Activated CD4-positive, alpha-beta memory T cell treated with anti-CD3 and anti-CD28 coated beads, Interleukin-2, amount 10 ng/mL, durations not matched to agents 7 days and 5 days (primary cell): ENCODE measurements at regions not wholly inside any gene's neighbourhood (a gene's known extent, or its start where the extent isn't known, plus 50 kb on each side); places are given as distances from the start of the nearest gene placed in this dataset.

Source experiments
- CTCF ChIA-PET: fragments of 350-600 bp; sonication (Branson Sonifier 250); formaldehyde crosslinking; loops from one replicate; lab custom pipeline; 2021; ENCODE audit warnings: antibody characterized with exemption, inconsistent platforms; lab: Charles Lee
- POLR2A ChIA-PET: fragments of 350-600 bp; sonication (Branson Sonifier 250); formaldehyde crosslinking; loops from one replicate; lab custom pipeline; 2021; ENCODE audit warnings: antibody characterized with exemption; lab: Charles Lee
- DNase-seq: peaks from one replicate; pipeline ENCODE4 v3.0.0-alpha.2; 2020
- H3K27ac Mint-ChIP-seq: one replicate; pipeline ENCODE4 v1.8.0; 2021; ENCODE audit warnings: mild to moderate bottlenecking, mixed read lengths
- H3K27me3 Mint-ChIP-seq: one replicate; pipeline ENCODE4 v1.8.0; 2021; ENCODE audit warnings: mixed read lengths
- H3K36me3 Mint-ChIP-seq: one replicate; pipeline ENCODE4 v1.8.0; 2021; ENCODE audit warnings: low read depth, mixed read lengths
- H3K4me1 Mint-ChIP-seq: one replicate; pipeline ENCODE4 v1.8.0; 2021; ENCODE audit warnings: mixed read lengths
- H3K4me3 Mint-ChIP-seq: one replicate; pipeline ENCODE4 v1.8.0; 2021; ENCODE audit warnings: mild to moderate bottlenecking, mixed read lengths
- H3K9me3 Mint-ChIP-seq: one replicate; pipeline ENCODE4 v1.8.0; 2021; ENCODE audit warnings: mixed read lengths

DNA sequence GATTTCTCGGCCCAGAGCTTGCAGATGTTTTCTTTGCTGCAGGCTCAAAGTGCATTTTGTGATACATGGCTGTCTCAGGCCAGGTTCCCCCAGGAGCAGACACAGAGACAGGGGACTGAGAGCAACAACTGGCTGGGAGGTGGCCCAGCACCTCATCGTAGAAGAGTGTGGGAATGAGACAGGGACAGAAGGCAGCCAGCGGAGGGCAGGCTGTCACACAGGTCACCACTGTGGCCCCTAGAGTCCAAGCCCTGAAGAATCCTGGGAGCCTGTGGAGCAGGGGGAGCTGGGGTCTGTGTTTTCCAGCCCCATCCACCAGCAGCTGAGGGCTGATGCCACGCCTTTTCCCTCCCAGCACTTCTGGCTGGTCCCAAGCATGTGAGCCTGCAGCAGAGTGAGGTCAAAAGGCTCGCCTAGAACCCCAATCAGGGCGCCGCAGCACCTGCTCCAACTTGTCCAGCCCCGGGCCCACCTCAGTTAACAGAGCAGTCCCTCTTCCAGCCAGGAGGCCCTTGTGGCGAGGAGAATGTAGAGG, 723.8 kb downstream of the UQCRFS1 start:
- ChIA-PET CTCF (no interaction called here), POLR2A (no interaction called here)
- no peaks in the 10 kb centered on the region for H3K36me3 Mint-ChIP-seq
- H3K4me3 Mint-ChIP-seq = no peak overlapping the region
- peaks cover 6% of the 10 kb centered on the region for H3K9me3 Mint-ChIP-seq
- H3K27ac Mint-ChIP-seq = no peak overlapping the region
- no peaks in the 10 kb centered on the region for H3K27me3 Mint-ChIP-seq
- no peaks in the 10 kb centered on the region for H3K4me1 Mint-ChIP-seq
- DNase-seq = no peak

DNA sequence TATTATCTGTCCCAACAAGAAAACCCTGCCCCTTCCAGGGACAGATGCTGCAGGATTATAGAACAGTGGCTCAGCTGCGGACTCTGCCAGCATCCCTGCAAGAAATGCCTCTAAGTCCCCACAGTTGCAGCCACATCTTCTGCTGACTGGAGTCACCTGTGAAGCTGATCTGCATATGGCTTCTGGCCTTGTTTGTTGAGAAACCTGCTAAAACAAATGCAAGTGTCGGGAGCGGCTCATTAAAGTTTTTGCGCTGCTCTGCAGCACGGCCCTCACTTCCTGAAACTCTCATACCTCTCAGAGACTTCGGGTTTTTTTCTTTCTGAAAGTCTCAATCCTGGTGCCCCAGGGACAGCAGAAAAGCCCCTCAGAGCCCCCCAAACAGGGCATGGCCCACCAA, 725.0 kb downstream of the UQCRFS1 start:
- no peak overlapping the region for H3K27ac Mint-ChIP-seq
- H3K4me1 Mint-ChIP-seq = no peaks in the 10 kb centered on the region
- DNase-seq = no peak
- H3K27me3 Mint-ChIP-seq = no peaks in the 10 kb centered on the region
- peaks cover 8% of the 10 kb centered on the region for H3K9me3 Mint-ChIP-seq
- POLR2A ChIA-PET = no interaction called here
- CTCF ChIA-PET = no interaction called here
- H3K36me3 Mint-ChIP-seq = no peaks in the 10 kb centered on the region
- H3K4me3 Mint-ChIP-seq = no peak overlapping the region

DNA sequence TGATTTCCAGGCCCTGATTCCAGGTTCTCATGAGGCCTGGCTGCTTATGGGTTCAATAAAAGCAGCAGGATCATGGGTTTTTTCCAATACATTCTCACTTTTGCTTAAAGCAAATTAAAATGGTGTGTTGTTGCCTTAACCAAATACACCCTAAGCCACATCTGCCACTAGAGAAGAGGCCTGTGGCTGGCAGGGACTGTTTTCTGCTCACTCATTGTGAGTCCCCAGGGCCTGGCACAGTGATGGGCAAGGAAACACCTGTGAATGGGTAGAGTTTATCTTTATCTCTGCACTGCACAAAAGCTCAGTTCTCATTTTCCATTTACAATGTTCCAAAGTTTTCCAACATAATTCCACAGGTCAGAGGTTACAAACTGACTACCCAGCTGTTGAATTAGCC, 726.0 kb downstream of the UQCRFS1 start:
- Mint-ChIP-seq H3K4me3 (no peak overlapping the region), H3K27me3 (no peaks in the 10 kb centered on the region), H3K27ac (no peak overlapping the region), H3K4me1 (no peaks in the 10 kb centered on the region), H3K36me3 (no peaks in the 10 kb centered on the region), H3K9me3 (peaks cover 4% of the 10 kb centered on the region)
- ChIA-PET POLR2A (no interaction called here), CTCF (no interaction called here)
- no peak for DNase-seq

DNA sequence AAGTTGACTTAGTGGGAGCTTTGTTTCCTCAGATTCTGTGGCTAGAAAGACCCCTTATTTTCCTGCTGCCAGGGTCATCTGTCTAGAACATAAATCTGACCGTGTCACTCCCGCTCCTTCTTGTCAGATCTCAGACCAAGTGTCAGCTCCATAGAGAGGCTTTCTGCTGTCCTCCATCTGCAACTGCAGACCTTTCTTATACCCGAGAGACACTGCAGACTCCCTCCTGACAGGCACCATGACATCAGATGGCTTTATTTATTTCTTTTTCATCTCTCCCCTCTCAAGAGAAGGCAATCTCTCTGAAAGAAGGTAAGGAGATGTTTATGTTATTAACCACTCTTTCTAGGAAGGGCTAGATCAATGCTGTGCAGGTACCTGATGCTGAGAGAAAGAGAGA, 726.5 kb downstream of the UQCRFS1 start:
- Mint-ChIP-seq H3K4me1 (no peaks in the 10 kb centered on the region), H3K9me3 (peaks cover 4% of the 10 kb centered on the region), H3K27me3 (no peaks in the 10 kb centered on the region), H3K27ac (no peak overlapping the region), H3K36me3 (no peaks in the 10 kb centered on the region), H3K4me3 (no peak overlapping the region)
- CTCF ChIA-PET = no interaction called here
- POLR2A ChIA-PET = no interaction called here
- no peak for DNase-seq

DNA sequence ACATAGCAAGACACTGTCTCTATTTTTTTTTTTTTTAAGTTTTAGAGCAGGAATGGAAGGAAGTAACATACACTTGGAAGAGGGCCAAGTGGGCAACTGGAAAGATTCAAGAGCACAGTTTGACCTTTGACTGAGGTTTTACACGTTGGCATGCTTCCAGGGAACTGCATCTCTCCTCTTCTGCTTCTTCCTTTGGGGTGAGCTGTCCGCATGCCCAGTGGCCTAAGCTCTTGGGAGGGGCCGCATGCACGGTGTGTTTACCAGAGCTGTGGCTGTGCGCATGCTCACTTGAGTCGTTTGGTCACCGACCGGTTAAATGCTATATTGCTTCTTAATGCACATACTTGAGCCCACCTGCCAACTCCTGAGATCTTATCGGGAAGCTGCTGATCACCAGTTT, 727.7 kb downstream of the UQCRFS1 start:
- peaks cover 4% of the 10 kb centered on the region for H3K9me3 Mint-ChIP-seq
- H3K27ac Mint-ChIP-seq = no peak overlapping the region
- no peaks in the 10 kb centered on the region for H3K27me3 Mint-ChIP-seq
- CTCF ChIA-PET = no interaction called here
- no peaks in the 10 kb centered on the region for H3K4me1 Mint-ChIP-seq
- no peak for DNase-seq
- POLR2A ChIA-PET = interaction anchor here (0.6 kb wide), 1 partner anchor 16 kb away, joined by 3 read pairs; no protein-coding TSS in a partner anchor
- H3K4me3 Mint-ChIP-seq = no peak overlapping the region
- H3K36me3 Mint-ChIP-seq = no peaks in the 10 kb centered on the region

DNA sequence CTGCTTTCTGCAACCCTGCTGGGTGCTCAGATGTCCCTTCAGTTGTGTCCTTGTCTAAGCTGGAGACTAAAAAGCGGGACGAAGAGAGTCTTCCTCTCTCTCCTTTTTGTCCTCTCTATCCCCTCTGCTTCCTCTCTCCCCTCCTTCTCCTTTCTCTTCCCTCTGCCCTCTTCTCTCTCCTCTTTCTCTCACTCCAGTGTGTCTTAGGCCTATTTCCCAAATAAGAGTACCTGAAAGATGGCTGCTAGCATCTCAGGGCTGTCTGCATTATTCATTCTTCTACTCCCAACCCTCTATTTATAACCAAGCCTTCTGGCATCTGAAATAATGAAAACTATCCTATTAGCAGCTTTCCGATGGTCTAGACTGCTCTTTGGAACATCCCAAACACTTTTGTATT, 729.8 kb downstream of the UQCRFS1 start:
- H3K9me3 Mint-ChIP-seq = peaks cover 3% of the 10 kb centered on the region
- no peak overlapping the region for H3K4me3 Mint-ChIP-seq
- POLR2A ChIA-PET = no interaction called here
- no peak for DNase-seq
- no peaks in the 10 kb centered on the region for H3K36me3 Mint-ChIP-seq
- H3K4me1 Mint-ChIP-seq = no peaks in the 10 kb centered on the region
- no peak overlapping the region for H3K27ac Mint-ChIP-seq
- CTCF ChIA-PET = no interaction called here
- H3K27me3 Mint-ChIP-seq = no peaks in the 10 kb centered on the region

DNA sequence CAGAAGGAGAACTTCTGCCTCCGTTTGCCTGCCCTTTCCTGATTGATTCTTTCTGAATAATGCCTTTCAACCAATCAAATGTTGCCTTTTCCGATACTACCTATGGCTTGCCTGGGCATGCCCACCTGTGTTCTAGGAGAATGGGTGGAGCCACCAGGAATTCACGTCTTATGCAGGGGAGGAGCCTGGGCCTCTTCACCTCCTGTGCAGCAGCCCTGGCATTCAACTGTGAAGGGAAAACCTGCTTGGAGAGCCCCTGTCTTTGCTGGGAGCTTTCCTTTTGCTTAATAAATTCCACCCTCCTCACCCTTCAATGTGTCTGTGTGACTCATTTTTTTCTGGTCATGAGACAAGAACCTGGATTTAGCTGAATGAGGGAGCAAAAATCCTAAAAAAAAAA, 730.7 kb downstream of the UQCRFS1 start:
- ChIA-PET CTCF (no interaction called here), POLR2A (no interaction called here)
- Mint-ChIP-seq H3K36me3 (no peaks in the 10 kb centered on the region), H3K27me3 (no peaks in the 10 kb centered on the region), H3K27ac (no peak overlapping the region), H3K9me3 (peaks cover 3% of the 10 kb centered on the region), H3K4me1 (no peaks in the 10 kb centered on the region), H3K4me3 (no peak overlapping the region)
- no peak for DNase-seq

DNA sequence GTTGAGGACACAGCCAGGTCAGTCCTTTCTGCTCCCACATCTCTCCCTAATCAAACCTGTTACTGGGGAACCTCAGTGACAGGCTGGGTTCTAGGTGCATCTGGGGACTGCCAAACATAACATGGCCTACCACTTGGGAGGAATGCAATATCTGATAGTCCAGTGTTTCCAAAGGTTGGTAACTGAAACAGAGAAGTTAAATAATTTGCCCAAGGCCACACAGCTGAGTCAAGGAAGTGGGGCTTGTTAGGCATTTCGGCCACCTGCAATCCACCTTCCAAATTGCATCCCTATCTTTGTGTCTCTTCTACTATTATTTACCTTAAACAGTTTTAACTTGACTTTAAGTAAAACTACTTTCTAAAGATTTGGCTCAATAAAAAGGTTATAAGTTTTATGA, 731.3 kb downstream of the UQCRFS1 start:
- no peaks in the 10 kb centered on the region for H3K4me1 Mint-ChIP-seq
- DNase-seq = no peak
- no peak overlapping the region for H3K27ac Mint-ChIP-seq
- CTCF ChIA-PET = no interaction called here
- H3K36me3 Mint-ChIP-seq = no peaks in the 10 kb centered on the region
- no peaks in the 10 kb centered on the region for H3K27me3 Mint-ChIP-seq
- POLR2A ChIA-PET = no interaction called here
- H3K9me3 Mint-ChIP-seq = peaks cover 3% of the 10 kb centered on the region
- no peak overlapping the region for H3K4me3 Mint-ChIP-seq

DNA sequence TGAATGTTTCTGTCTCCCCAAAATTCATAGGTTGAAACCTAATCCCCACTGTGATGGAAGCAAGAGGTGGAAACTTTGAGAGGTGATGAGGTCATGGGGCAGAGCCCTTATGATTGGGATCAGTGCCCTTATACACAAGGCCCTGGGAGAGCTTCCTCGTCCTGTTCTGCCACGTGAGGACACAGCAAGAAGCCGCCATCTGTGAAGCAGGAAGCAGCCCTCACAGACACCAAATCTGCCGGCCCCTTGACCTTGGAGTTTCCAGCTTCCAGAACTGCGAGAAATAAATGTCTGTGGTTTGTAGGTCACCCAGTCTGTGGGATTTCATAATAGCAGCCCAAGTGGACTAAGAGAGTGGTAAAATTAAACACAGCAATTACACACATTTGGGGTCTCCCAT, 737.4 kb downstream of the UQCRFS1 start:
- POLR2A ChIA-PET = no interaction called here
- no peak overlapping the region for H3K4me3 Mint-ChIP-seq
- no peaks in the 10 kb centered on the region for H3K9me3 Mint-ChIP-seq
- no peaks in the 10 kb centered on the region for H3K27me3 Mint-ChIP-seq
- no peaks in the 10 kb centered on the region for H3K36me3 Mint-ChIP-seq
- no peak for DNase-seq
- no peak overlapping the region for H3K27ac Mint-ChIP-seq
- no peaks in the 10 kb centered on the region for H3K4me1 Mint-ChIP-seq
- CTCF ChIA-PET = no interaction called here

DNA sequence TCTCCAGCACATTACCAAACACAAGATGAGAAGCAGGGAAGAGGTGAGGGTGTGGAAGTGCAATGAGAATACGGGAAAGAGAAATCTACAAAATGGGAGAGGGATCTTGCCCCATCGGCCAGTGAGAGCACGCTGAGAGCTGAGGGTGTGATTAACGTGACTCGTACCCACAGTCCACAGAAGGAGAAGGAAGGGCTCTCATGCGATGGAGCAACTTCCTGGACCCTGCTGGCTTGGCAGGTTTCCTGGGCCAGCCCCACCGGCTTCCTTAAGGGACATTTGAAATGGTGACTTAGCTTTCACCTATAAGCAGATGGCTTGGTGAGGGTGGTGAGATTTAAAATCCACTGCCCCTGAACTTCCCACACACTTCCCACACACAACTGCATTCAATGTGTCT, 740.1 kb downstream of the UQCRFS1 start:
- no peak overlapping the region for H3K4me3 Mint-ChIP-seq
- H3K36me3 Mint-ChIP-seq = no peaks in the 10 kb centered on the region
- ChIA-PET CTCF (interaction anchor here (1.0 kb wide), 1 partner anchor 27 kb away, joined by 3 read pairs; no protein-coding TSS in a partner anchor), POLR2A (no interaction called here)
- H3K9me3 Mint-ChIP-seq = no peaks in the 10 kb centered on the region
- H3K27ac Mint-ChIP-seq = no peak overlapping the region
- H3K4me1 Mint-ChIP-seq = no peaks in the 10 kb centered on the region
- DNase-seq = no peak
- no peaks in the 10 kb centered on the region for H3K27me3 Mint-ChIP-seq

DNA sequence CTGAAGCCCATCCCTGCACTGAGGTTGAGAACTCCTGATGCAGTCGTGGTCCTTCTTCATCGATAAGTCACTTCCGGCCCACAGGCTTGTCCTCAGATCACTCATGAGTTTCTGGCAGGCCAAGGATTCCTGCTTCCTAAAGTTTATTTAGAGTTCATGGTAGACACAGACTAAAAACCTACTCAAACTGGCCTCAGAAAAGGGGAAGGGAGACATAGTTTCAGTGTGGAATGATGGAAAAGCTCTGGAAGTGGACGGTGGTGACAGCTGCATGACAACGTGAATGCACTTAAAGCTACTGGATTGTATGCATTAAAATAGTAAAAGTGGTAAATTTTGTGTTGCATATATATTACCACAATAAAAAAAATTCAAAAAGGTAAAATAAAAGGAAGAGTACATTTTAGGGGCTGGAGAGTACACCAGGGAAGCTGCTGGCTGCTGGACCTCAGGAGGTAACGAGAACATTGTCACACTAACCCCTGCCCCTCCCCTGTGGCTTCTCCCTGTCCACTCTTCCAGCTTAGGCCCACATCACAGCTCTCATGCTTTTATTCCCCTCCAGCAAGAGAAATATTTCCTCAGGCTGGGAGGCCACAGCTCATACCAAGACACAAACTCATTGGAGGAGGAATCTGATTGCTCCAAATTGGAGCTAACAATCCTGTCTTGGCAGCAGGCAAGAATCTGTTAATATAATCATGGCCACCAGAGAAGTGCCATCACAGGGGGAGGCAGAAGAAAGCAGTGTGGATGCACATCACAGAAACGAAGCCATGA, 741.0 kb downstream of the UQCRFS1 start:
- Mint-ChIP-seq H3K36me3 (no peaks in the 10 kb centered on the region), H3K4me3 (no peak overlapping the region), H3K27ac (no peak overlapping the region), H3K4me1 (no peaks in the 10 kb centered on the region), H3K9me3 (no peaks in the 10 kb centered on the region), H3K27me3 (no peaks in the 10 kb centered on the region)
- no peak for DNase-seq
- CTCF ChIA-PET = interaction anchor here (1.0 kb wide), 1 partner anchor 28 kb away, joined by 3 read pairs; no protein-coding TSS in a partner anchor
- POLR2A ChIA-PET = no interaction called here

DNA sequence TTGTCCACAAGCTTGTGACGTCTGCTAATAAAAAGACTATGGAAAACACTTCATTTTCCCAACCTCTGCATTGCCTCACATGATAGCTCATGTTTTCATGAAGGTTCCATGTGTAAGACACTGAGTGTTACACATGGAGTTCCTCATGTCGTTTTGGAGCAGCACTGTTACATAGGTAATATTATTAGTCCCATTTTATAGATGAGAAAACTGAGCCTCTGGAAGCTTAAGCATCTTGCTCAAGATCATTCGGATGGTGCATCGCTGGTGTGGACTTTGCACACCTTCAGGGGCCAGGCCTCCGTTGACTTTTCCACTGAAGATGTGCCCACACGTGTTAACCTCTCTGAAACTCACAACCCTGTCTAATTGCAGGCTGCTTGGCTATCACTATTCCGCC, 743.4 kb downstream of the UQCRFS1 start:
- POLR2A ChIA-PET = interaction anchor here (0.5 kb wide), 1 partner anchor 15 kb away, joined by 3 read pairs; no protein-coding TSS in a partner anchor

DNA sequence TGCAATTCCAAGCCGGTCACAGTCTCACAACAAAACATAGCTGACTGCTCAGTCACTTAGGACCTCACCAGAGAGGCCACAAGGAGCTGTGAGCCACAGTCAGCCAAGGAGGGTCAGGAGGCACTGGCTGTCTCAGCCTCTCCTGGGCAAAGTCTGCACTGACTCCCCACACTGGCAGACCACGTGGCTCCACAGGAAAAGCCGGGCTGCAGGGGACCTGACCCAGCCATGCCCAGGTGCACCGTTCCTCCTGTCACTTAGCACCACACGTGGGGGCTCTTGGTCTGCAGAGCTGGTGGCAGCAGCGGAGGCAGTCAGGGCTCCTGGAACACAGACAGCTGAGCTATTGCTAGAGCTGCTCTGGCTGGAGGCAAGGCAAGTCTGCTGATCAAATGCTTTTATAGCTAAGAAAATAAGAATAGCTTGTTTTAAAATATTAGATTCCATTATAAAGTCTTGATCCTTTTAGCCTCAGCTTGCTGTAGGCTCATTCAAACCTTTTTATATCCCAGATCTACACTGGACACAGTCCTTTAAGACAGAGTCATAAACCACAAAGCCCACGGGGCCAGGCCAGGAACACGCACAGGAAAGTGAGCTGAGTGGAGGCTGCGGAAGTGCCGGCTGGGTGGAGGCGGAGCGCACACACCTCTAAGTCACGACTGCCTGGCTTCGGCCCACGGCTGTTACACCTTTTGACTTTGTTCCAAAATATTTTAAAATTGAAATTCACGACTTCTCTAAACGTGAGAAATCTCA, 744.1 kb downstream of the UQCRFS1 start:
- H3K9me3 Mint-ChIP-seq = no peaks in the 10 kb centered on the region
- ChIA-PET CTCF (interaction anchor here (0.9 to 1.3 kb wide), 3 partner anchors 165 to 411 kb away, joined by 3 to 4 read pairs (median 3); no protein-coding TSS in a partner anchor), POLR2A (interaction anchor here (0.5 kb wide), 1 partner anchor 16 kb away, joined by 3 read pairs; no protein-coding TSS in a partner anchor)
- H3K4me1 Mint-ChIP-seq = no peaks in the 10 kb centered on the region
- no peaks in the 10 kb centered on the region for H3K27me3 Mint-ChIP-seq
- no peak overlapping the region for H3K27ac Mint-ChIP-seq
- no peak for DNase-seq
- H3K4me3 Mint-ChIP-seq = no peak overlapping the region
- no peaks in the 10 kb centered on the region for H3K36me3 Mint-ChIP-seq

More for the DNA sequence above, 743.4 kb downstream of the UQCRFS1 start:
- Mint-ChIP-seq H3K27me3 (no peaks in the 10 kb centered on the region), H3K27ac (no peak overlapping the region), H3K4me3 (no peak overlapping the region), H3K9me3 (no peaks in the 10 kb centered on the region), H3K4me1 (no peaks in the 10 kb centered on the region), H3K36me3 (no peaks in the 10 kb centered on the region)
- no peak for DNase-seq
- CTCF ChIA-PET = interaction anchor here (0.9 kb wide), 1 partner anchor 240 kb away, joined by 3 read pairs; no protein-coding TSS in a partner anchor
